Esophagus muscularis mucosa (tissue), 4 donors: ENCODE measurements at regions not wholly inside any gene's neighbourhood (a gene's known extent, or its start where the extent isn't known, plus 50 kb on each side); places are given as distances from the start of the nearest gene placed in this dataset.

Experiments used
- DNase-seq: peaks from one replicate; pipeline ENCODE4 v3.0.0-alpha.2; 2017; ENCODE audit errors: extremely low spot score
- H3K27ac ChIP-seq, 4 donors: fragments of 200-600 bp; sonication (generic); replicated peaks in 1 of 4; 1 replicate in 3 of 4; 2 replicates in 1 of 4; pipeline ENCODE4 v1.5.1; 2016 to 2019; ENCODE audit warnings: mild to moderate bottlenecking in 1 of 4
- H3K27me3 ChIP-seq, 4 donors: fragments of 200-600 bp; sonication (generic); one replicate each; pipeline versions ENCODE4 v1.5.1 to v1.6.0; 2016 to 2019
- H3K36me3 ChIP-seq, 4 donors: fragments of 200-600 bp; sonication (generic); one replicate each; pipeline ENCODE4 v1.5.1; 2016 to 2019
- H3K4me1 ChIP-seq, 4 donors: fragments of 200-600 bp; sonication (generic); one replicate each; pipeline ENCODE4 v1.5.1; 2016 to 2019
- H3K4me3 ChIP-seq, 4 donors: fragments of 200-600 bp; sonication (generic); 1 replicate in 2 of 4; 2 replicates in 2 of 4; pipeline ENCODE4 v1.5.1; 2016 to 2019; ENCODE audit warnings: mild to moderate bottlenecking in 4 of 4, moderate library complexity in 1 of 4
- H3K9me3 ChIP-seq, 4 donors: fragments of 200-600 bp; sonication (generic); 1 replicate in 3 of 4; 2 replicates in 1 of 4; pipeline ENCODE4 v1.5.1; 2016 to 2019
- CTCF ChIP-seq, 3 experiments: fragments of 200-600 bp in 2 of 3; fragments of 450-650 bp in 1 of 3; sonication (generic) in 2 of 3; IDR thresholded peaks; one replicate each; pipeline ENCODE4 v1.5.1; 2017 to 2019; ENCODE audit warnings: antibody characterized with exemption in 3 of 3, mild to moderate bottlenecking in 2 of 3, moderate library complexity in 1 of 3
- EP300 ChIP-seq: sonication (generic); formaldehyde crosslinking; IDR thresholded peaks from one replicate; pipeline ENCODE4 v1.6.1; 2017; ENCODE audit warnings: antibody characterized with exemption
- POLR2A ChIP-seq: fragments of 450-650 bp; IDR thresholded peaks from one replicate; pipeline ENCODE4 v1.6.1; 2017; ENCODE audit warnings: antibody characterized with exemption, moderate library complexity, mild to moderate bottlenecking, low read depth
- POLR2AphosphoS5 ChIP-seq, 2 donors: sonication (generic); formaldehyde crosslinking; IDR thresholded peaks; one replicate each; pipeline ENCODE4 v1.6.1; 2017; ENCODE audit warnings: antibody characterized with exemption in 2 of 2
- WGBS: methylation state at CpG from one replicate; pipeline ENCODE4 v1.1.5; 2018; 5-methylcytosine and 5-hydroxymethylcytosine counted together
- intact Hi-C: fragments of 100-400 bp; cut with DNase I; formaldehyde crosslinking; loops from one replicate; pipeline ENCODE4 v1.15.1; 2023

GRCh38 chr1:227396539-227397353 lies 78.5 kb upstream of the CDC42BPA start:
- Histone ChIP-seq H3K36me3 (no peaks in the 10 kb centered on the region), H3K27ac (no peak overlapping the region), H3K4me3 (no peak overlapping the region), H3K27me3 (no peaks in the 10 kb centered on the region), H3K9me3 (no peaks in the 10 kb centered on the region), H3K4me1 (no peaks in the 10 kb centered on the region)
- 84% methylated on average over 8 of the region's 8 CpGs for WGBS
- DNase-seq, result no peak
- intact Hi-C loops, result no loop called here
- no peak for TF ChIP-seq CTCF (IDR thresholded peaks at IDR 0.05)
- no peak for TF ChIP-seq POLR2AphosphoS5 (IDR thresholded peaks at IDR 0.05)
- TF ChIP-seq POLR2A, result no peak
- no peak for TF ChIP-seq EP300

GRCh38 chr1:227395426-227396028 lies 77.2 kb upstream of the CDC42BPA start:
- DNase-seq, result no peak
- no peaks in the 10 kb centered on the region for H3K27me3 ChIP-seq
- H3K9me3 ChIP-seq, result no peaks in the 10 kb centered on the region
- no peaks in the 10 kb centered on the region for H3K36me3 ChIP-seq
- no peak overlapping the region for H3K27ac ChIP-seq
- no peaks in the 10 kb centered on the region for H3K4me1 ChIP-seq
- 69% methylated on average over 2 of the region's 2 CpGs for WGBS
- intact Hi-C loops, result no loop called here
- no peak overlapping the region for H3K4me3 ChIP-seq
- TF ChIP-seq POLR2A (no peak), POLR2AphosphoS5 (IDR thresholded peaks at IDR 0.05) (no peak), EP300 (no peak), CTCF (IDR thresholded peaks at IDR 0.05) (no peak)

GRCh38 chr1:227392984-227393764 lies 74.9 kb upstream of the CDC42BPA start:
- H3K27me3 ChIP-seq, result no peaks in the 10 kb centered on the region
- intact Hi-C loops, result no loop called here
- 78% methylated on average over 3 of the region's 3 CpGs for WGBS
- H3K9me3 ChIP-seq, result no peaks in the 10 kb centered on the region
- H3K4me1 ChIP-seq, result no peaks in the 10 kb centered on the region
- H3K27ac ChIP-seq, result no peak overlapping the region
- no peaks in the 10 kb centered on the region for H3K36me3 ChIP-seq
- no peak overlapping the region for H3K4me3 ChIP-seq
- no peak for DNase-seq
- TF ChIP-seq CTCF (IDR thresholded peaks at IDR 0.05) (no peak), POLR2A (no peak), POLR2AphosphoS5 (IDR thresholded peaks at IDR 0.05) (no peak), EP300 (no peak)

- Histone ChIP-seq H3K4me3 (no peak overlapping the region), H3K27me3 (no peaks in the 10 kb centered on the region), H3K4me1 (no peaks in the 10 kb centered on the region), H3K36me3 (no peaks in the 10 kb centered on the region), H3K27ac (no peak overlapping the region), H3K9me3 (no peaks in the 10 kb centered on the region)
- no peak for DNase-seq
- 66% methylated on average over 4 of the region's 4 CpGs for WGBS
- no peak for TF ChIP-seq POLR2A
- TF ChIP-seq CTCF (IDR thresholded peaks at IDR 0.05), result no peak
- no peak for TF ChIP-seq EP300
- TF ChIP-seq POLR2AphosphoS5 (IDR thresholded peaks at IDR 0.05), result no peak
- intact Hi-C loops, result no loop called here
Measured at GRCh38 chr1:227391879-227392278, 73.6 kb upstream of the CDC42BPA start.
